ENCODE measurements at regions not wholly inside any gene's neighbourhood (a gene's known extent, or its start where the extent isn't known, plus 50 kb on each side); places are given as distances from the start of the nearest gene placed in this dataset.

- no peak overlapping the region for H2BK5ac ChIP-seq (ENCODE audit: low read depth, low read length, poor library complexity, severe bottlenecking)
- no peak overlapping the region for H3K23ac ChIP-seq (ENCODE audit: low read depth, low read length)
- no peak overlapping the region for H3K4me3 ChIP-seq (ENCODE audit: insufficient read depth, low read depth, low read length)
- ATAC-seq (ENCODE audit: low read depth) = no peak
- in situ Hi-C loops (cut with MboI; ENCODE audit: low sequenced_read_pairs) (no loop called here), intact Hi-C loops (cut with micrococcal nuclease) (no loop called here), dilution Hi-C loops (cut with HindIII; ENCODE audit: low sequenced_read_pairs, unreplicated experiment) (no loop called here)
- H3K56ac ChIP-seq (ENCODE audit: extremely low read depth, insufficient read depth, low read length) = no peak overlapping the region
- H3K36me3 ChIP-seq (ENCODE audit: control insufficient read depth, insufficient read depth, low read length) = no peaks in the 10 kb centered on the region
- H2BK120ac ChIP-seq (ENCODE audit: low read depth, low read length) = no peak overlapping the region
- CTCF ChIA-PET = interaction anchor here (0.7 kb wide), 1 partner anchor 11 kb away, joined by 3 read pairs; no protein-coding TSS in a partner anchor
- POLR2A ChIA-PET (ENCODE audit: unreplicated experiment) = no interaction called here
- no peak overlapping the region for H3K4ac ChIP-seq (ENCODE audit: low read depth, low read length)
- H2BK15ac ChIP-seq (ENCODE audit: low read depth, low read length) = no peak overlapping the region
- BruUV-seq (replicated peaks) = no TSS peak
- no peak overlapping the region for H2AK5ac ChIP-seq (ENCODE audit: low read depth, low read length)
- DNase-seq = no peak
- TF ChIP-seq RAD21 (IDR thresholded peaks at IDR 0.05; ENCODE audit: low read length) (no peak), ELK1 (IDR thresholded peaks at IDR 0.05; ENCODE audit: borderline replicate concordance, low read depth, low read length) (no peak), USF2 (IDR thresholded peaks at IDR 0.05; ENCODE audit: low read depth, low read length) (no peak), CTCF (conservative IDR thresholded peaks at IDR 0.05; ENCODE audit: low read depth, low read length) (no peak), BHLHE40 (IDR thresholded peaks at IDR 0.05; ENCODE audit: low read depth, low read length) (no peak), CEBPB (IDR thresholded peaks at IDR 0.05; ENCODE audit: low read depth, low read length) (no peak), FOS (IDR thresholded peaks at IDR 0.05; ENCODE audit: low read depth, low read length) (no peak), RCOR1 (IDR thresholded peaks at IDR 0.05; ENCODE audit: insufficient replicate concordance, low read length) (no peak), NFE2L2 (IDR thresholded peaks at IDR 0.05; ENCODE audit: low read depth, low read length) (no peak), RFX5 (IDR thresholded peaks at IDR 0.05; ENCODE audit: low read depth, low read length) (no peak), MXI1 (IDR thresholded peaks at IDR 0.05; ENCODE audit: borderline replicate concordance, low read depth, low read length) (no peak), MAFK (IDR thresholded peaks at IDR 0.05; ENCODE audit: low read depth, low read length) (no peak), MAZ (IDR thresholded peaks at IDR 0.05; ENCODE audit: borderline replicate concordance, low read depth, low read length) (no peak)
- no peak overlapping the region for H2BK20ac ChIP-seq (ENCODE audit: low read depth, low read length)
- 74% methylated on average over 9 of the region's 17 CpGs; no CpG with 5 or more reads in 1 of the 2 experiments for WGBS, 2 experiments (ENCODE audit: extremely low coverage in 2 of 2, insufficient read length in 1 of 2)
- no peak overlapping the region for H2AFZ ChIP-seq (replicated peaks; ENCODE audit: low read length, poor library complexity)
- H3K27me3 ChIP-seq (ENCODE audit: control insufficient read depth, insufficient read depth, low read length) = no peaks in the 10 kb centered on the region
- H3K79me1 ChIP-seq (ENCODE audit: low read depth in 1 of 2, low read length in 2 of 2) = no peaks in the 10 kb centered on the region
- H3K9me3 ChIP-seq (ENCODE audit: control insufficient read depth, insufficient read depth, low read length) = peaks cover 33% of the 10 kb centered on the region
- H3K18ac ChIP-seq (ENCODE audit: low read depth, low read length) = no peak overlapping the region
- H3K4me1 ChIP-seq (ENCODE audit: control insufficient read depth, insufficient read depth, low read length) = no peaks in the 10 kb centered on the region
- no peaks in the 10 kb centered on the region for H3K9me1 ChIP-seq (ENCODE audit: insufficient read depth, low read length)
- no peak overlapping the region for H4K5ac ChIP-seq (ENCODE audit: low read depth, low read length)
- no peak overlapping the region for H3K14ac ChIP-seq (replicated peaks; ENCODE audit: low read depth, low read length)
- no peak overlapping the region for H4K8ac ChIP-seq (ENCODE audit: low read depth in 2 of 2, low read length in 2 of 2)
- no peak overlapping the region for H3K27ac ChIP-seq (ENCODE audit: insufficient read depth, low read length)
- H2AK9ac ChIP-seq (replicated peaks; ENCODE audit: low read depth, low read length, poor library complexity) = no peak overlapping the region
- no peak overlapping the region for H4K91ac ChIP-seq (ENCODE audit: insufficient read depth, low read depth, low read length)
- H3K4me2 ChIP-seq (ENCODE audit: low read depth, low read length) = no peak overlapping the region
- no peaks in the 10 kb centered on the region for H4K20me1 ChIP-seq (ENCODE audit: insufficient read depth, low read length)
- no peak overlapping the region for H3K9ac ChIP-seq (ENCODE audit: low read depth, low read length)
Measured at GRCh38 chr12:130016986-130017385, 113.2 kb upstream of the TMEM132D start.

Data from IMR-90 (cell line).